DOHH2 (cell line): ENCODE measurements at regions not wholly inside any gene's neighbourhood (a gene's known extent, or its start where the extent isn't known, plus 50 kb on each side); places are given as distances from the start of the nearest gene placed in this dataset.

ENCODE experiments used
- H3F3A ChIP-seq: fragments of 200-600 bp; sonication (generic), shearing (Covaris generic); 2 replicates; pipeline ENCODE4 v1.6.0; 2016; ENCODE audit warnings: antibody characterized with exemption, mild to moderate bottlenecking; ENCODE audit not compliant: control insufficient read depth, insufficient read depth
- H3K27ac ChIP-seq: fragments of 200-600 bp; sonication (generic); 2 replicates; pipeline ENCODE4 v1.5.1; 2014; ENCODE audit warnings: low read depth, mild to moderate bottlenecking, low read length, moderate library complexity
- H3K27me3 ChIP-seq: fragments of 200-600 bp; sonication (generic); 2 replicates; pipeline ENCODE4 v1.6.1; 2014; ENCODE audit warnings: mild to moderate bottlenecking, low read length, mixed read lengths; ENCODE audit not compliant: control insufficient read depth
- H3K36me3 ChIP-seq: fragments of 200-600 bp; sonication (generic); 2 replicates; pipeline ENCODE4 v1.6.1; 2014; ENCODE audit warnings: mild to moderate bottlenecking, low read length, moderate library complexity, mixed read lengths; ENCODE audit not compliant: control insufficient read depth
- H3K4me1 ChIP-seq: fragments of 200-600 bp; sonication (generic); 2 replicates; pipeline ENCODE4 v1.6.1; 2014; ENCODE audit warnings: mild to moderate bottlenecking, low read length, mixed read lengths; ENCODE audit not compliant: control insufficient read depth
- H3K4me2 ChIP-seq: fragments of 200-600 bp; sonication (generic); 2 replicates; pipeline ENCODE4 v1.6.0; 2014; ENCODE audit warnings: mild to moderate bottlenecking, low read length, moderate library complexity
- H3K4me3 ChIP-seq: fragments of 200-600 bp; sonication (generic); 2 replicates; pipeline ENCODE4 v1.5.1; 2014; ENCODE audit warnings: mild to moderate bottlenecking, low read length, mixed read lengths
- H3K79me2 ChIP-seq: fragments of 200-600 bp; sonication (generic); 2 replicates; pipeline ENCODE4 v1.6.1; 2014; ENCODE audit warnings: mild to moderate bottlenecking, low read length, mixed read lengths; ENCODE audit not compliant: control insufficient read depth
- H3K9me2 ChIP-seq: fragments of 200-600 bp; sonication (generic); replicated peaks from 2 replicates; pipeline ENCODE4 v1.6.1; 2014; ENCODE audit warnings: mild to moderate bottlenecking, low read length, mixed read lengths; ENCODE audit not compliant: control insufficient read depth
- H3K9me3 ChIP-seq: fragments of 200-600 bp; sonication (generic); 2 replicates; pipeline ENCODE4 v1.6.1; 2014; ENCODE audit warnings: antibody characterized with exemption, low read length, mixed read lengths; ENCODE audit not compliant: control insufficient read depth, insufficient read depth
- H4K20me1 ChIP-seq: fragments of 200-600 bp; sonication (generic); 2 replicates; pipeline ENCODE4 v1.6.0; 2014; ENCODE audit warnings: low read depth, mild to moderate bottlenecking, antibody characterized with exemption, low read length, moderate library complexity; ENCODE audit not compliant: control insufficient read depth, insufficient read depth
- CTCF ChIP-seq: fragments of 200-600 bp; sonication (generic); IDR thresholded peaks from one replicate; pipeline ENCODE4 v1.5.1; 2014; ENCODE audit warnings: antibody characterized with exemption, mild to moderate bottlenecking, low read depth, low read length; ENCODE audit not compliant: poor library complexity, severe bottlenecking
- EZH2phosphoT487 ChIP-seq: fragments of 200-600 bp; sonication (generic); IDR thresholded peaks from 2 replicates; pipeline ENCODE4 v1.6.1; 2017; ENCODE audit warnings: borderline replicate concordance, mild to moderate bottlenecking, antibody characterized with exemption, low read length, moderate library complexity, mixed read lengths

DNA sequence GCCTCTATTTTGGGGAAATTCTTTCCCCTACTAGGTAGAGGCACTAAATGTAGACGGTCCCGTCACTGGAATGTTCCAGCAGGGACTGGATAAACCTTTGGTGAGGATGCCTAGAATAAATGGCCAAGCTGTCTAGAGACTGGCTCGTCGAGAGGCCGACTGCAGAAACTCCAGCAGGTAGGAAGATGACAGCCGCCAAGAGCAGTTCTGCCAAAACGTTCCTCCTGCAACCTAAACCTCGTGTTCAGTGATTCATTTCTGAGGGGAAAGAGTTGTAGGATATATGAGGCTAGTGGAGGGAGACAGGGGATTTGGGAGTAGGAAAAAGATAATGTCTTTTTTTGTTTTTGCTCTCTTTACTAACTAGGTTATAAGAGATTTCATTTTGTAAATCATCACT lies 184.7 kb upstream of the GDF10 start:
- Histone ChIP-seq H3K4me1 (no peaks in the 10 kb centered on the region), H3K9me3 (no peaks in the 10 kb centered on the region), H3F3A (no peaks in the 10 kb centered on the region), H3K36me3 (no peaks in the 10 kb centered on the region), H4K20me1 (no peaks in the 10 kb centered on the region), H3K9me2 (no peaks in the 10 kb centered on the region), H3K4me3 (no peak overlapping the region), H3K79me2 (no peaks in the 10 kb centered on the region), H3K27me3 (no peaks in the 10 kb centered on the region; the same call in 1 of the 2 replicates), H3K4me2 (no peak overlapping the region), H3K27ac (no peak overlapping the region)
- TF ChIP-seq CTCF (no peak), EZH2phosphoT487 (no peak)

DNA sequence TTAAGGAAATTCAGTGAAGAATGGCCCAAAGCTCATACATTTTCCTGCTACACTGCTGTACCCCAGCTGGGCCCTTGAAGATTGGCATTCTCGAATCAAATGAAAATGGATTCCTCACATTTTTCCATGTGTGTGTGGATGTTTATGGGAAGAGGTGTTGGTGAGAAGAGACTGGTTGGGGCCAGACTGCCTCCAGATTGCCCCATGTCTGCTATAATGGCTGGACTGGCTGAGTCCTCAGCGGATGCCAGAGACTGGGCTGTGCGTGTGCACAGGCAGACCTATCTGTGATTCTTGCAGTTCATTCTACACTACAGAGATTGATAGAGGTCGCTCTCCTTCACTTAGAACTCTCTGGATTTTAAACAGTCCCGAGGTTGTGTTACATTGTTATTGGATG lies 183.6 kb upstream of the GDF10 start:
- Histone ChIP-seq H3K9me3 (no peaks in the 10 kb centered on the region), H3K79me2 (no peaks in the 10 kb centered on the region), H3K4me1 (no peaks in the 10 kb centered on the region), H3K27me3 (peaks cover 6% of the 10 kb centered on the region), H3F3A (no peaks in the 10 kb centered on the region), H4K20me1 (no peaks in the 10 kb centered on the region), H3K4me2 (no peak overlapping the region), H3K9me2 (no peaks in the 10 kb centered on the region), H3K36me3 (no peaks in the 10 kb centered on the region), H3K27ac (no peak overlapping the region), H3K4me3 (no peak overlapping the region)
- TF ChIP-seq CTCF (no peak), EZH2phosphoT487 (no peak)

GRCh38 chr10:47118326-47118725 lies 181.7 kb upstream of the GDF10 start:
- Histone ChIP-seq H3K4me2 (no peak overlapping the region), H3K79me2 (no peaks in the 10 kb centered on the region), H3K27ac (no peak overlapping the region), H3K4me1 (no peaks in the 10 kb centered on the region), H4K20me1 (no peaks in the 10 kb centered on the region), H3K36me3 (no peaks in the 10 kb centered on the region), H3K9me2 (no peaks in the 10 kb centered on the region), H3K9me3 (no peaks in the 10 kb centered on the region), H3F3A (no peaks in the 10 kb centered on the region), H3K4me3 (no peak overlapping the region), H3K27me3 (peaks cover 8% of the 10 kb centered on the region)
- no peak for TF ChIP-seq EZH2phosphoT487
- TF ChIP-seq CTCF = no peak

DNA sequence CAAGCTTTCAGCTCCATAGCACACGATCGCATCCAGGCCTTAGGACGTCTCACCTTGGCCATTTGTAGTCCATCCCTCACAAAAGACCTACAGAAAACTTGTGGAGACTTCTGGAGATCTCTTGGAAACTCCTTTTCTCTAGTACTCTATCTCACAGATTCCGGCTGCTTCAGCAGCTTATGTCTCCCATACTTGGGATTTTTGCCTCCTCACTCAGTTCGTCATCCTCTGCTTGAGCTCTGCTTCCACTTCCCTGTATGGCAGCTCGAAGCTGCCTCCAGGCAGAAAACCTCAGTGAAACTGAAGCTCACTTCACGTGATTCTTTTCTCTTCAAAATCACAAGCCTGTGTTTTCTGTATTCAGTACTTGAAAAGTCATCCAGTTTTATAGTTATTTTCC lies 178.7 kb upstream of the GDF10 start:
- H3K4me1 ChIP-seq = no peaks in the 10 kb centered on the region
- no peaks in the 10 kb centered on the region for H3K9me3 ChIP-seq
- no peaks in the 10 kb centered on the region for H3K9me2 ChIP-seq
- TF ChIP-seq EZH2phosphoT487 (no peak), CTCF (no peak)
- H3K36me3 ChIP-seq = no peaks in the 10 kb centered on the region
- no peak overlapping the region for H3K4me2 ChIP-seq
- no peak overlapping the region for H3K4me3 ChIP-seq
- H4K20me1 ChIP-seq = no peaks in the 10 kb centered on the region
- no peak overlapping the region for H3K27ac ChIP-seq
- no peaks in the 10 kb centered on the region for H3K79me2 ChIP-seq
- no peaks in the 10 kb centered on the region for H3F3A ChIP-seq
- H3K27me3 ChIP-seq = peaks cover 8% of the 10 kb centered on the region
